ENCODE measurements at regions not wholly inside any gene's neighbourhood (a gene's known extent, or its start where the extent isn't known, plus 50 kb on each side); places are given as distances from the start of the nearest gene placed in this dataset.

GRCh38 chr9:2420543-2420942 is 201.0 kb upstream of the VLDLR start:
- no peaks in the 10 kb centered on the region for H3K79me2 ChIP-seq (ENCODE audit: insufficient read depth, low read length)
- in situ Hi-C loops (cut with HindIII; ENCODE audit: extremely low pct_ligation_motif_present, low pct_unique_long_range_greater_than_20kb) = no loop called here
- H3K9ac ChIP-seq (ENCODE audit: insufficient read depth, low read depth, low read length) = no peak overlapping the region
- ATAC-seq = no peak
- intact Hi-C loops (cut with micrococcal nuclease; ENCODE audit: unreplicated experiment) = no loop called here
- FAIRE-seq = no peak
- no peaks in the 10 kb centered on the region for H3K27me3 ChIP-seq (ENCODE audit: control insufficient read depth in 1 of 2, insufficient read depth in 2 of 2, low read length in 2 of 2)
- no peaks in the 10 kb centered on the region for H4K20me1 ChIP-seq (ENCODE audit: insufficient read depth, low read length)
- no peaks in the 10 kb centered on the region for H3K36me3 ChIP-seq (replicated peaks in 1 of 2; ENCODE audit: control insufficient read depth in 1 of 2, insufficient read depth in 2 of 2, low read length in 2 of 2)
- CTCF ChIA-PET (ENCODE audit: low intra/inter-chr PET ratio, low total read pairs) = no interaction called here
- no peak overlapping the region for H3K27ac ChIP-seq (ENCODE audit: extremely low read length, insufficient read depth, low read length)
- DNase-seq (ENCODE audit: low spot score) = no peak
- H3K4me1 ChIP-seq (ENCODE audit: insufficient read depth, low read length) = peaks cover 1% of the 10 kb centered on the region; the same call in 1 of the 2 replicates
- no peaks in the 10 kb centered on the region for H3K9me3 ChIP-seq (ENCODE audit: low read length)
- POLR2A ChIA-PET = no interaction called here
- H3K4me3 ChIP-seq (replicated peaks in 1 of 3; ENCODE audit: insufficient read depth in 1 of 3, low read depth in 2 of 3, low read length in 3 of 3) = no peak overlapping the region
- no TSS peak for BruUV-seq (replicated peaks)
- TF ChIP-seq SALL2 (CRISPR knock-in tag; IDR thresholded peaks at IDR 0.05) (no peak), SNAI1 (CRISPR knock-in tag; IDR thresholded peaks at IDR 0.05; ENCODE audit: borderline replicate concordance) (no peak), ZNF317 (CRISPR knock-in tag; IDR thresholded peaks at IDR 0.05) (no peak), USF2 (IDR thresholded peaks at IDR 0.05; ENCODE audit: low read depth, low read length) (no peak), USF2 (CRISPR knock-in tag; IDR thresholded peaks at IDR 0.05; ENCODE audit: borderline replicate concordance) (no peak), PHF5A (CRISPR knock-in tag; IDR thresholded peaks at IDR 0.05; ENCODE audit: low read depth, unreplicated experiment) (no peak)
- H2AFZ ChIP-seq (ENCODE audit: low read length) = no peak overlapping the region
- 71% methylated on average over 3 of the region's 3 CpGs for WGBS (ENCODE audit: low lambda C conversion rate)
- no peak overlapping the region for H3K4me2 ChIP-seq (ENCODE audit: low read depth, low read length)

GRCh38 chr9:2424619-2425033 is 197.0 kb upstream of the VLDLR start:
- intact Hi-C loops (cut with micrococcal nuclease; ENCODE audit: unreplicated experiment) (no loop called here), in situ Hi-C loops (cut with HindIII; ENCODE audit: extremely low pct_ligation_motif_present, low pct_unique_long_range_greater_than_20kb) (no loop called here)
- no peak for DNase-seq (ENCODE audit: low spot score)
- Histone ChIP-seq H3K4me2 (ENCODE audit: low read depth, low read length) (no peak overlapping the region), H3K79me2 (ENCODE audit: insufficient read depth, low read length) (no peaks in the 10 kb centered on the region), H3K4me1 (ENCODE audit: insufficient read depth, low read length) (no peaks in the 10 kb centered on the region), H3K4me3 (replicated peaks in 1 of 3; ENCODE audit: insufficient read depth in 1 of 3, low read depth in 2 of 3, low read length in 3 of 3) (no peak overlapping the region), H3K27ac (ENCODE audit: extremely low read length, insufficient read depth, low read length) (no peak overlapping the region), H3K36me3 (replicated peaks in 1 of 2; ENCODE audit: control insufficient read depth in 1 of 2, insufficient read depth in 2 of 2, low read length in 2 of 2) (no peaks in the 10 kb centered on the region), H3K9me3 (ENCODE audit: low read length) (no peaks in the 10 kb centered on the region), H3K9ac (ENCODE audit: insufficient read depth, low read depth, low read length) (no peak overlapping the region), H4K20me1 (ENCODE audit: insufficient read depth, low read length) (no peaks in the 10 kb centered on the region), H2AFZ (ENCODE audit: low read length) (no peak overlapping the region), H3K27me3 (ENCODE audit: control insufficient read depth in 1 of 2, insufficient read depth in 2 of 2, low read length in 2 of 2) (no peaks in the 10 kb centered on the region)
- no peak for FAIRE-seq
- TF ChIP-seq ZNF282 (IDR thresholded peaks at IDR 0.05; ENCODE audit: partially characterized antibody) (no peak), ZNF724P (CRISPR knock-in tag; IDR thresholded peaks at IDR 0.05; ENCODE audit: borderline replicate concordance) (no peak)
- CTCF ChIA-PET (ENCODE audit: low intra/inter-chr PET ratio, low total read pairs) = no interaction called here
- no peak for ATAC-seq
- POLR2A ChIA-PET = no interaction called here
- no TSS peak for BruUV-seq (replicated peaks)
- 43% methylated on average over 2 of the region's 2 CpGs for WGBS (ENCODE audit: low lambda C conversion rate)

Measured in HepG2 (cell line).